Posterior vena cava (tissue), 2 donors: ENCODE measurements at regions not wholly inside any gene's neighbourhood (a gene's known extent, or its start where the extent isn't known, plus 50 kb on each side); places are given as distances from the start of the nearest gene placed in this dataset.
"Not testable (repeated sequence)": the region's sequence is repeated elsewhere in the genome, so short reads cannot be mapped to it uniquely, and the experiment has no call there.

Source experiments
- DNase-seq: peaks from one replicate; pipeline ENCODE4 v3.0.0-alpha.2; 2020; ENCODE audit warnings: low spot score
- intact Hi-C, 2 donors: fragments of 100-400 bp; cut with DNase I; formaldehyde crosslinking; loops; one replicate each; pipeline versions ENCODE4 v1.14.1 to v1.14.2; 2022 to 2023
- donor health status: DM: yes; HTN: yes; CAD: no.
- donor health status: DM: yes; HTN: yes; CAD: no.

DNA sequence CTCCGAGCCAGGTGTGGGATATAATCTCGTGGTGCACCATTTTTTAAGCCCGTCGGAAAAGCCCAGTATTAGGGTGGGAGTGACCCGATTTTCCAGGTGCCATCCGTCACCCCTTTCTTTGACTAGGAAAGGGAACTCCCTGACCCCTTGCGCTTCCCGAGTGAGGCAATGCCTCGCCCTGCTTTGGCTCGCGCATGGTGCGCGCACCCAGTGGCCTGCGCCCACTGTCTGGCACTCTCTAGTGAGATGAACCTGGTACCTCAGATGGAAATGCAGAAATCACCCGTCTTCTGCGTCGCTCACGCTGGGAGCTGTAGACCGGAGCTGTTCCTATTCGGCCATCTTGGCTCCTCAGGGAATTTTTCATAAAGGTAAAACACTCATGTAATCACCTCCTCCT lies 63.9 kb downstream of the RWDD3 start:
- intact Hi-C loops, DNase-seq: not testable (repeated sequence)

DNA sequence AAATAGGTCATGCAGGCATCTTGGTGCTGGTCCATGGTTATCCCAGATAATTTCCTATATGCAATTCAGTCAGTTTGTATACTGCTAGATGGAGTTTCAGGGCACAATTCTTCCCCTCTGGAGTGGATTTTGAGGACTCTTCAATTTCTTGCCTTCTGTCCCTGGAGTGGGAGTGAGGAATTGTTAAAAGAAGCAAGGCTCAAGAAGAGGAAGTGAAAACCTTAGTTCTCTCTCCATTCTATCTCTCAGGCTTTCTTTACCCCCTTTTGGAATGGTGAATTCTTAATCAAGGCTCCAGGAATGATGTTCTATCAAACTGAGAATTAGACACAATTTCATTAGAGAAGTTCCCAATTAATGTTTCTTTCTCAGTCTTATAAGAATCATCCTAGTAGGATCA lies 67.1 kb downstream of the RWDD3 start:
- intact Hi-C loops = no loop called here
- no peak for DNase-seq

DNA sequence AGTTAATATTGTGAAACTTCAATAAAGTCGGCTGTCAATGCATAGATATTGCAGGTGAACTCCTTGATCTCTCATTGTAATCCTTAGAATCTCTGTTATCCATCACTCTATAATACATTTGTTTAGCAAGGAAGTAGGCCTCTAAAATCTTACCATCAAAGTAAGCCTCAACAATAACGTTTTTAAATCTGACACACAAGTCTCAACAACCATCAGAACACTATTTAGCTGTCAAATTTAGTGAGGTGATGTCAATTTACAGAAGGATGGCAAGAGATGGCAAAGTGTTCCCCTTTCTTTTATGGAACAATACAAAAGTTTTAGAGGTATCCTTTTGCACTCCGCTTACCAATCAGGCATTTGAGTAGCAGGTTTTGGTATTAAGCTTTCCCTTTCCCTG lies 67.6 kb downstream of the RWDD3 start:
- DNase-seq = no peak
- intact Hi-C loops = no loop called here

DNA sequence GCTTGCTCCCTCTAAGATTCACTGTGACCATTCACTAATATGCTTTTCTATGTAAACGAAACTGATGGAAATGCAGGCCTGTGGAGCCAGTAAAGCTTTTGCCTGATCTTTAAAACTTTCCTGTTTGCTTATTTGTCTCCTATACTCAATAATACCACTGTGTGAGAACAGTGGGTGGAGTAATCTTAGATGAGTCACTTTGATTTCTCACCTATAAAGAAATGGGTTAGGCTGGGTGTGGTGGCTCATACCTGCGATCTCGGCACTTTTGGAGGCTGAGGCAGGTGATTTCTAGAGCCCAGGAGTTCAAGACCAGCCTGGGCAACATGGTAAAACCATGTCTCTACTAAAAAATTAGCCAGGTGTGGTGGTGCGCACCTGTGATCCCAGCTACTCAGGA lies 70.8 kb downstream of the RWDD3 start:
- no peak for DNase-seq
- intact Hi-C loops = no loop called here

GRCh38 chr1:95308276-95309030 lies 74.4 kb downstream of the RWDD3 start:
- DNase-seq = no peak

DNA sequence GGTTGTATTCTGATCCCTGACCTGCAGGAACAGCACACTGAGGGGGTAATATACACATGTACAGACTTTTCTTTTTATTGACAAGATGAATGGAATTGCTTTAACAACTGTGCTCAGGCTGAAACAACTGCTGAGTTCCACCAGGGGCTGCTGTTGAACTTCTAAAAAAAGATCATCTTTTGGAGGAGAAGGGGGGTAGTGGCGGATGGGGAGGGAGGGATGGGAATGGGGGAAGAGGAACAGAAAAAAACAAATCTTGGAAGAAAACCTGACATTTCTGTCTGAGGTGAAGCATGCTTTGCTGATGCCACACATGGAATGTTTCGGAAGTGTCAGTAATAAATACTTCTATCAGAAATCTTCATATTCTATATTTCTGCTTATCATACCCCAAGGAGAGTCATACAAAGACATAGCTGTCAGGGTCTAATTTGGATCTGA lies 75.0 kb downstream of the RWDD3 start:
- intact Hi-C loops = no loop called here

More at GRCh38 chr1:95308276-95309030, 74.4 kb downstream of the RWDD3 start:
- intact Hi-C loops = no loop called here

GRCh38 chr1:95311014-95311413 lies 77.0 kb downstream of the RWDD3 start:
- DNase-seq = no peak
- intact Hi-C loops = no loop called here

More for the DNA sequence above, 75.0 kb downstream of the RWDD3 start:
- no peak for DNase-seq

DNA sequence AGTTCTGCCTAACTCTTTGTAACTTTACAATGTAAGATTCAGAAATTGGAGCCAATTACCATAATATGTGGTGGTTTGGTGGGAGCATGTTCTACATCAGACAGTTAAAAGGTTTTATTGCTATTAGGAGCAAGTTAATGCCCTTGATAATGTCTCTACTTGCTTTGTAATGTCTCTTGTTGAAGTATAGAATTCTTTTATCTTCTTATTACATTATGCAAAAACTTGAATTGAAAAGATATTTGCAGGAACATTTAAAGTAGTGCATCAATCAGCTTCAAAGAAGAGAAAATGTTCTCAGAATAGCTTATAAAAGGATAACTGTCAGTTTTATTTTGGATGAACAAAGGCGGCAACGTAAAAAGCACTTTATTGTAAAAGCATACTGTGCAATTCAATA lies 77.8 kb downstream of the RWDD3 start:
- intact Hi-C loops = no loop called here
- no peak for DNase-seq

DNA sequence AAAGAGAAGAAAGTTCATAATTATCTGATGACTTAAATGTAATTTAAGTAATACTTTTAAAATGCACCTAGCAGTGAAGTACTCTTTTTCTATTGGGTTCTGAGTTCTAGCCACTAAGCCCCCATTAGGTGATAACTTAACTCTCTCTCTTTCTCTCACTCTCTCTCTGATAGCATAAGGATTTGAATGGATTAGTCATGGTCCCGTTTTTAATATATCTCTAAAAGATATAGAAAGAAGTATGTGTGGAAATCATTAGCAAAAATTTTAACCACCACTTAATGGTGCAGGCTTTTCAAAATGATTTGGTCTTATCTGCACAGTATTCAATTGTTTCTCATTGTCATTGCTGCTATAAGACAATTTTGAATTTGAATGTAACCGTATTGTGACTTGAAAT lies 78.2 kb downstream of the RWDD3 start:
- intact Hi-C loops = no loop called here
- DNase-seq = no peak

DNA sequence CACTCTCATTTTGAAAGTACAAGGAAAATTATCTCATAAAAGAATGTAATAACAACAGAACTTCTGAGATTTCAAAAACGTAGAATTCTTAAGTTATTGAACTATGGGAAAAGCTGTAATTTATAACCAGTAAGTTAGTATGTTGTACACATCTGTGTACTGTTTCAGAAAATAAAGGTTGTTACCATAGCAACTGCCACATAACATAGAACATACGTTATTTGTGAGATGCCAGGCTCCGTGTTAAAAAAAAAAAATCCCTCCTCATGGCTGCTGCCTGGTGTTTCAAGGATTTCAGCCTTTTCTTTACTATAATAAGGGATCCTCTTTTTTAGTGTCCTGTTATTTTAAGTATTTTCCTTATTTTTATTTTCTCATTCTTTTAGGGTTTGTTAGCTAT lies 79.5 kb downstream of the RWDD3 start:
- DNase-seq = no peak
- intact Hi-C loops = no loop called here

DNA sequence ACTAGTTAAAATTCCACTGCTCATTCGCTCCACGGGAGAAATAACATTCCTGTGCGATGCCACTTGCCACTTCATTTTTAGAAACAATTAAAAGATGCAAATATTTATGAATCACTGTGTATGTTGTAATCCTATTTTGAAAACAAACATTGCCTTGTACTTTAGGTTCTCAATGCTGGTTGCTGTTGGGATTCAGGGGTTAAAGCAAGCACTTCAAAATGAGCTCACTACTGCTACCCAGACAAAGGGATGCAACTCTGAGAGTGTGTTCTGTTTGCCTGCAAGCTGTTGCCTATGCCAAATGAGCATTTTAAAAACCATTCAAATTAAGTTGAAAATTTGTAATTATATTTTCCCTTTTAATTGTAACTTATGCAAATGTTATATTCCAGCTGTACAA lies 87.5 kb downstream of the RWDD3 start:
- intact Hi-C loops = loop anchor here in 1 of 2 donors (1.0 kb wide), 1 partner anchor 11 kb away; no protein-coding TSS in a partner anchor
- no peak for DNase-seq

DNA sequence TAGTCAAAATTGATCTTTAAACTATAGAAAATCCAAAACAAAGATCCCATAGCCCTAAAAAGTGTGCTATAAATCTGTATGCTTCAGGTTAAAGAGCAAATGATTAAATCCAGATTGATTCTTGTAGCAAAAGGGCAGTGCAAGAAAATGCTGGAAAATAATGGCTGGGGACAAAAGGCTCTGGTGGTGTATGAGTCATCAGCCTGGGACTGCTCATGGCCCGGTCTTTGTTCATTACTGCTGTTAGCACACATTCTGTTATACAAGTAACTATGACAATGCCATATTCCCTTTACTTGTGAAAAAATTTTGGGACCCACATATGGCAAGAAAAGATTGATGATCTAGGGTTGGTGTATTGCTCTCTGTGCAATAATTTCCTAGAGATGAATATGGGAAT lies 89.1 kb downstream of the RWDD3 start:
- intact Hi-C loops = no loop called here
- DNase-seq = no peak

DNA sequence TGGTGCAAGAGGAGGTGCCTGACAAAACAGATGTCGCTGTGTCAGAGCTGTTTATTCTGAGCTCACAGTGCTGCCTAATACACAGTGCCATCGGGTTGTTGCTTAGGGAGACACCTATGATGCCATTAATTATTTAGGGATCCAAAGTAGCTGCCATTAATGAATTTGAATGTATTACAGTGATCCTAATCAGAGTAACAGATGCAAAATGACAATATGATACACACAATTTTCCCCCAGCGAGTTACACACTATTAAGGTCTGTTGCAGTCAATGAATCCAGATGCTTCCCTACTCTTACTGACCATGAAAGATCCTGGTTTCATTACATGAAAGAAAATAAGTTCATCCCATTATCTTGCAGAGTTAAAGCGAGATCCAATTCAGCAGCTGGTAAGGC lies 91.3 kb downstream of the RWDD3 start:
- intact Hi-C loops = no loop called here
- no peak for DNase-seq

- intact Hi-C loops = no loop called here
- no peak for DNase-seq
Observed at GRCh38 chr1:95326023-95326422, 92.0 kb downstream of the RWDD3 start.

GRCh38 chr1:95332754-95333153 lies 98.7 kb downstream of the RWDD3 start:
- DNase-seq = no peak
- intact Hi-C loops = no loop called here

- intact Hi-C loops = no loop called here
- no peak for DNase-seq
Observed at GRCh38 chr1:95339377-95339776, 105.4 kb downstream of the RWDD3 start.

DNA sequence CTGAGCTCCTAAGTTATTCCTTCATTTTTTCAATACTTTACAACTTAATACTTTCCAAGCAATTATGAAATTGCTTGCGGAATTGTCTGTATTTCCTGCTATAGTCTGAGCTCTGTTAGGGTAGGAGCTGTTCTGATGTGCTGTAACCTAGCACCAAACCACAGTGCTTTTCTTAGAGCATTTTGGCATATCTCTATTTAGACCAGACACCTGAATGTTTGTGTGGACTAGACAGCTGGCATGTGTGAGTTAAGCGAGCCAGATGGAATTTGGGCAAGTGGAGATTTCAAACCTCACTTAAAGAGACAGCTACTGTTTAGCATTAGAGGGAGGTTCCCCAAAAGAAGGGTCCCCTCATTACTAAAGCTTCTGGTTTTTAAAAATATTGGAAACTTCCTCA lies 106.1 kb downstream of the RWDD3 start:
- intact Hi-C loops = no loop called here
- DNase-seq = no peak

GRCh38 chr1:95352767-95353166 lies 118.8 kb downstream of the RWDD3 start:
- intact Hi-C loops = no loop called here
- no peak for DNase-seq

DNA sequence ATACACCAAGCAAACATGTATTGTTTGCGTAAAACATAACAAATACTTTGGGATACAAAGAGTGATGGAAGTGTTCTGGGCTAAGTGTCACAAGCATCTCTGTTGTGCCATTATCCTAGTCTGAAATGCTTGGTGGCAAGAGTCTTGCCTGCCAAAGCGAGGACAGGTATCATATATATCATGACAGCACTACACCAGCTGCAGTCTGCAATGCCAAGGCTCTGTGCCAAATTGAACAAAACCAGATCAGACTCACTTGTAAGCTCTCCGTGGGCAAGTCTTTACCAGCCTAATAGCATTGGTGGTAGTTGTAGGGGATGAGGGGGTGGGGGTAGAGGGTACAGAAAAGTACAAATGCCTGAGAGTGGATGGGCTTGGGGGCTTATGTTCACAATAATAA lies 119.2 kb downstream of the RWDD3 start:
- intact Hi-C loops = no loop called here

DNA sequence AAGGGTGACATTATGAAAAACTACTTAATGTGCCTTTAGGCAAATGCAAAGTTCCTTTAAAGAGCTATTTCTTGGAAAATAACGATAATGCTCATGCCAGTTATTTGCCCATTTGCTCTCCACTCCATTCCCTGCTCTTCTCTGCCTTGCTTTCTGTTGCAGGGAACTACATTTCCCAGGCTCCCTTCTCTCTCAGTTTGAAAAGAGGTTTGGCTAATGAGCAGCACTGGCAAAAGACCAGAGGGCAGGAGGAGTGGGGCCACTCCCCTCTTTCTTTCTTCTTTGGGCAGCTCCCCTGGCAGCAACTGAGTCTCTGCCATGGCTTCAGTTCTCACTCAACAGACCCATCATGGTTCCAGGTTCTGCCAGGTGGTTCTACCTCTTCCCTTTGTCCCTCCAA lies 130.5 kb downstream of the RWDD3 start:
- intact Hi-C loops = no loop called here
- no peak for DNase-seq

More for the DNA sequence above, 119.2 kb downstream of the RWDD3 start:
- DNase-seq = no peak

- DNase-seq = no peak
- intact Hi-C loops = no loop called here
Observed at GRCh38 chr1:95366498-95366897, 132.5 kb downstream of the RWDD3 start.

DNA sequence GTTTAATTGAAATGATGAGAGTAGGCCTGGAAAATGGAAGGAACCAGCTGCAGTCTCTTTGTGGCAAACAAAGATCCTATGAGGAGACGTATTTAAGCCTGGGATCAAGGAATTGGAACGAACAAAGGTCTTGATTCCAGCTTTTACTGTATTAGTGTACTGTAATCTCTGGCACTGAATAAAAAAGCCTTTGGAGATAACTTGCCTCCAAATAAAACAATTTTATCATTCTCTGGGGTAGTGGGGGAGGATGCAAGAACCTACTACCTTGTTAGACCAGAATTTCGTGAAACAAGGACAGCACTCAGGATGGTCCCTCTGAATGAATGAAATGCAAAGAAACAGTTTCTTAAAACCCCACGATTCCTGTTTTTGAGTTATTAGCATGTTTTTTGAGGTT lies 134.2 kb downstream of the RWDD3 start:
- intact Hi-C loops = no loop called here
- no peak for DNase-seq
